ENCODE measurements at regions not wholly inside any gene's neighbourhood (a gene's known extent, or its start where the extent isn't known, plus 50 kb on each side); places are given as distances from the start of the nearest gene placed in this dataset.

- WGBS, 2 donors: 78 to 80% methylated on average over 8 of the region's 8 CpGs
- no peak for TF ChIP-seq CTCF (IDR thresholded peaks at IDR 0.05)
- Histone ChIP-seq H3K4me1 (no peaks in the 10 kb centered on the region), H3K27me3 (no peaks in the 10 kb centered on the region), H3K9me3 (peaks cover 0 to 13% (median 0%) of the 10 kb centered on the region in 11 donors), H3K27ac (no peak overlapping the region), H3K4me3 (no peak overlapping the region), H3K36me3 (no peaks in the 10 kb centered on the region)
- intact Hi-C loops (cut with DNase I): no loop called here
- ATAC-seq (no peak), DNase-seq (no peak)
Observed at GRCh38 chr4:179465131-179465797, 2023.0 kb upstream of the AGA start.

- 66 to 72% methylated on average over 1 of the region's 1 CpG for WGBS, 2 donors
- H3K4me1 ChIP-seq: no peaks in the 10 kb centered on the region
- no peak for TF ChIP-seq CTCF (IDR thresholded peaks at IDR 0.05)
- DNase-seq (no peak), ATAC-seq (no peak)
- H3K9me3 ChIP-seq: peaks cover 0 to 6% (median 0%) of the 10 kb centered on the region in 11 donors
- no peak overlapping the region for H3K27ac ChIP-seq
- intact Hi-C loops (cut with DNase I): no loop called here
- H3K36me3 ChIP-seq: no peaks in the 10 kb centered on the region
- no peak overlapping the region for H3K4me3 ChIP-seq
- no peaks in the 10 kb centered on the region for H3K27me3 ChIP-seq
Observed at GRCh38 chr4:179467878-179468277, 2025.6 kb upstream of the AGA start.

GRCh38 chr4:179472164-179472563, 2029.9 kb upstream of the AGA start:
- Histone ChIP-seq H3K27ac (no peak overlapping the region), H3K4me3 (no peak overlapping the region), H3K9me3 (peaks cover 0 to 11% (median 3%) of the 10 kb centered on the region in 11 donors), H3K4me1 (no peaks in the 10 kb centered on the region), H3K27me3 (no peaks in the 10 kb centered on the region), H3K36me3 (no peaks in the 10 kb centered on the region)
- intact Hi-C loops (cut with DNase I): no loop called here
- no peak for TF ChIP-seq CTCF (IDR thresholded peaks at IDR 0.05)
- no peak for DNase-seq
- ATAC-seq: no peak

- Histone ChIP-seq H3K9me3 (peaks cover 0 to 30% (median 3%) of the 10 kb centered on the region in 11 donors), H3K36me3 (no peaks in the 10 kb centered on the region), H3K4me1 (no peaks in the 10 kb centered on the region), H3K27ac (no peak overlapping the region), H3K4me3 (no peak overlapping the region), H3K27me3 (no peaks in the 10 kb centered on the region)
- DNase-seq (no peak), ATAC-seq (no peak)
- intact Hi-C loops (cut with DNase I): no loop called here
- no peak for TF ChIP-seq CTCF (IDR thresholded peaks at IDR 0.05)
Observed at GRCh38 chr4:179478608-179479007, 2036.4 kb upstream of the AGA start.
